Activated CD8-positive, alpha-beta T cell treated with anti-CD3 and anti-CD28 coated beads for 36 hours (primary cell): ENCODE measurements at regions not wholly inside any gene's neighbourhood (a gene's known extent, or its start where the extent isn't known, plus 50 kb on each side); places are given as distances from the start of the nearest gene placed in this dataset.
"Not testable (repeated sequence)": the region's sequence is repeated elsewhere in the genome, so short reads cannot be mapped to it uniquely, and the experiment has no call there.

Experiments used
- ATAC-seq: fragments of 200-7000 bp; cut with Tn5 transposase; one replicate; pipeline ENCODE4 v1.10.0; 2021; ENCODE audit warnings: mild to moderate bottlenecking, moderate library complexity
- CTCF ChIA-PET: fragments of 350-600 bp; sonication (Branson Sonifier 250); formaldehyde crosslinking; loops from one replicate; lab custom pipeline; 2021; ENCODE audit warnings: antibody characterized with exemption; lab: Charles Lee
- POLR2A ChIA-PET: fragments of 350-600 bp; sonication (Branson Sonifier 250); formaldehyde crosslinking; loops from one replicate; lab custom pipeline; 2021; ENCODE audit warnings: antibody characterized with exemption; lab: Charles Lee
- DNase-seq: peaks from one replicate; pipeline ENCODE4 v3.0.0-alpha.2; 2020
- H3K27ac Mint-ChIP-seq: one replicate; pipeline ENCODE4 v1.8.0; 2021; ENCODE audit warnings: mild to moderate bottlenecking, mixed read lengths
- H3K27me3 Mint-ChIP-seq: one replicate; pipeline ENCODE4 v1.8.0; 2021; ENCODE audit warnings: mixed read lengths
- H3K36me3 Mint-ChIP-seq: one replicate; pipeline ENCODE4 v1.8.0; 2021; ENCODE audit warnings: low read depth, mixed read lengths
- H3K4me1 Mint-ChIP-seq: one replicate; pipeline ENCODE4 v1.8.0; 2021; ENCODE audit warnings: low read depth, mixed read lengths
- H3K4me3 Mint-ChIP-seq: one replicate; pipeline ENCODE4 v1.8.0; 2021; ENCODE audit warnings: mild to moderate bottlenecking, moderate library complexity, mixed read lengths
- H3K9me3 Mint-ChIP-seq: one replicate; pipeline ENCODE4 v1.8.0; 2021; ENCODE audit warnings: mixed read lengths
- intact Hi-C: fragments of 100-400 bp; cut with micrococcal nuclease; formaldehyde crosslinking; loops from one replicate; pipeline ENCODE4 v1.10.0; 2022
- TF ChIP-seq, protein P1 (sequence below): fragments of 200-600 bp; IDR thresholded peaks from one replicate; pipeline ENCODE4 v1.8.0; 2022; ENCODE audit warnings: antibody characterized with exemption, mild to moderate bottlenecking

DNA sequence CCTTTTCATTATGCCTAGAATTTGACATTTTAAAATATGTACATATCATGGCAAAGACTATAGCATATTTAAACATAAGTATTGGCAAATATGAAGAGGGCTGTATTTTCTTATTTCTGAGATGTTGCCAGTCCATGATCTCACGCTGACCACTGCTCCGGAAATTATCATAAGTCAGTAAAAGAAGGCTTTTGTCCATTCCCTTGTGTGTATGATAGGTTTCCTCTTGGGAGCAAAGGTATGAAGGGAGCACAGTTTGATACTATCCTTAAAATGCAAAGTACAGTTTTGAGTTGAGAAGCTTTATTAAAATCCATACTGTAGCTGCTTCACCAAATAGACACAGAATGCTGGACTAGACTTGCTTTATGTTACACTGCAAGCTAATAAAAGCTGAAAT, 52.6 kb upstream of the AGA start:
- no peak for DNase-seq
- intact Hi-C loops, result no loop called here
- H3K4me3 Mint-ChIP-seq, result no peak overlapping the region
- no peak overlapping the region for H3K27ac Mint-ChIP-seq
- no peaks in the 10 kb centered on the region for H3K4me1 Mint-ChIP-seq
- ChIA-PET POLR2A (no interaction called here), CTCF (no interaction called here)
- no peak for ATAC-seq
- no peaks in the 10 kb centered on the region for H3K9me3 Mint-ChIP-seq
- TF ChIP-seq, protein P1, sequence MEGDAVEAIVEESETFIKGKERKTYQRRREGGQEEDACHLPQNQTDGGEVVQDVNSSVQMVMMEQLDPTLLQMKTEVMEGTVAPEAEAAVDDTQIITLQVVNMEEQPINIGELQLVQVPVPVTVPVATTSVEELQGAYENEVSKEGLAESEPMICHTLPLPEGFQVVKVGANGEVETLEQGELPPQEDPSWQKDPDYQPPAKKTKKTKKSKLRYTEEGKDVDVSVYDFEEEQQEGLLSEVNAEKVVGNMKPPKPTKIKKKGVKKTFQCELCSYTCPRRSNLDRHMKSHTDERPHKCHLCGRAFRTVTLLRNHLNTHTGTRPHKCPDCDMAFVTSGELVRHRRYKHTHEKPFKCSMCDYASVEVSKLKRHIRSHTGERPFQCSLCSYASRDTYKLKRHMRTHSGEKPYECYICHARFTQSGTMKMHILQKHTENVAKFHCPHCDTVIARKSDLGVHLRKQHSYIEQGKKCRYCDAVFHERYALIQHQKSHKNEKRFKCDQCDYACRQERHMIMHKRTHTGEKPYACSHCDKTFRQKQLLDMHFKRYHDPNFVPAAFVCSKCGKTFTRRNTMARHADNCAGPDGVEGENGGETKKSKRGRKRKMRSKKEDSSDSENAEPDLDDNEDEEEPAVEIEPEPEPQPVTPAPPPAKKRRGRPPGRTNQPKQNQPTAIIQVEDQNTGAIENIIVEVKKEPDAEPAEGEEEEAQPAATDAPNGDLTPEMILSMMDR, result no peak
- H3K36me3 Mint-ChIP-seq, result no peaks in the 10 kb centered on the region
- no peaks in the 10 kb centered on the region for H3K27me3 Mint-ChIP-seq

DNA sequence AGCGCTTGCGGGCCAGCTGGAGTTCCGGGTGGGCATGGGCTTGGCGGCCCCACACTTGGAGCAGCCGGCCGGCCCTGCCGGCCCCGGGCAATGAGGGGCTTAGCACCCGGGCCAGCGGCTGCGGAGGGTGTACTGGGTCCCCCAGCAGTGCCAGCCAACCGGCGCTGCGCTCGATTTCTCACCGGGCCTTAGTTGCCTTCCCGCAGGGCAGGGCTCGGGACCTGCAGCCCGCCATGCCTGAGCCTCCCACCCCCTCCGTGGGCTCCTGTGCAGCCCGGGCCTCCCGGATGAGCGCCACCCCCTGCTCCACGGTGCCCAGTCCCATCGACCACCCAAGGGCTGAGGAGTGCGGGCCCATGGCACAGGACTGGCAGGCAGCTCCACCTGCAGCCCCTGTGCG, 53.4 kb upstream of the AGA start:
- POLR2A ChIA-PET, H3K9me3 Mint-ChIP-seq, H3K4me1 Mint-ChIP-seq, ATAC-seq, H3K27ac Mint-ChIP-seq, CTCF ChIA-PET, H3K27me3 Mint-ChIP-seq, H3K36me3 Mint-ChIP-seq, H3K4me3 Mint-ChIP-seq, DNase-seq, intact Hi-C loops: not testable (repeated sequence)

DNA sequence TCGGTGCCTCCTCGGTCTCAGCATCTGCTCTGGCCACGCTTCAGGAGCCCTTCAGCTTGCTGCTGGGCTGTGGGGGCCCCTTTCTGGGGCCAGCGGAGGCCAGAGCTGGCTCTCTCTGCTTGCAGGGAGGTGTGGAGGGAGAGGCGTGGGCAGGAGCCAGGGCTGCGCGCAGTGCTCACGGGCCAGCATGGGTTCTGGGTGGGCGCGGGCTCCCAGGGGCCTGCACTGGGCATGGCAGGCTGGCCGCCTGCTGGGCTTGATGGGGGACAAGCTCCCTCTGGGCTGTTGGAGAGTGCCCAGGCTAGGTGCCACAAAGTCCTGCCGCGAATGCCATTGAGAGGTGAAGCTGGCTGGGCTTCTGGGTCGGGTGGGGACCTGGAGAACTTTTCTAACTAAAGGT, 57.3 kb upstream of the AGA start:
- H3K4me3 Mint-ChIP-seq, result no peak overlapping the region
- H3K4me1 Mint-ChIP-seq, result peaks cover 12% of the 10 kb centered on the region
- no peaks in the 10 kb centered on the region for H3K27me3 Mint-ChIP-seq
- TF ChIP-seq, protein P1, result no peak
- intact Hi-C loops, result no loop called here
- peaks cover 3% of the 10 kb centered on the region for H3K9me3 Mint-ChIP-seq
- ATAC-seq (no peak), DNase-seq (no peak)
- ChIA-PET CTCF (no interaction called here), POLR2A (no interaction called here)
- no peak overlapping the region for H3K27ac Mint-ChIP-seq
- H3K36me3 Mint-ChIP-seq, result peaks cover 3% of the 10 kb centered on the region

DNA sequence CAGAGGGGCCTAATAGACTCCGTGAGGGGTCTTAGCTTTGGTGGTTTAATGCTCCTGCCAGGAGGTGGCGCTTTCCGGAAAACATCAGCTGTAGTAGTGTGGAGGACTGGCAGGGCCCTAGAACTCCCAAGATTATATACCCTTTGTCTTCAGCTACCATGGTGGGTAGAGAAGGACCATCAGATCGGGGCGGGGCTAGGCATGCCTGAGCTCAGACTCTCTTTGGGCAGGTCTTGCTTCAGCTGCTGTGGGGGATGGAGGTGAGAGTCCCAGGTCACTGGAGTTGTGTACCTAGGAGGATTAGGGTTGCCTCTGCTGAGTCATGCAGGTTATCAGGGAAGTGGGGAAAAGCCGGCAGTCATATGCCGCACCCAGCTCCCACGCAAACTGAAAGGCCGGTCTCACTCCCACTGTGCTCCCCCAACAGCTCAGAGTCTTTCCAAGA, 63.0 kb upstream of the AGA start:
- ATAC-seq (no peak), DNase-seq (no peak)
- POLR2A ChIA-PET, result no interaction called here
- CTCF ChIA-PET, result no interaction called here
- Mint-ChIP-seq H3K4me1 (peaks cover 20% of the 10 kb centered on the region), H3K4me3 (no peak overlapping the region), H3K36me3 (peaks cover 3% of the 10 kb centered on the region), H3K9me3 (peaks cover 3% of the 10 kb centered on the region), H3K27ac (no peak overlapping the region), H3K27me3 (no peaks in the 10 kb centered on the region)
- TF ChIP-seq, protein P1, result no peak
- intact Hi-C loops, result no loop called here

DNA sequence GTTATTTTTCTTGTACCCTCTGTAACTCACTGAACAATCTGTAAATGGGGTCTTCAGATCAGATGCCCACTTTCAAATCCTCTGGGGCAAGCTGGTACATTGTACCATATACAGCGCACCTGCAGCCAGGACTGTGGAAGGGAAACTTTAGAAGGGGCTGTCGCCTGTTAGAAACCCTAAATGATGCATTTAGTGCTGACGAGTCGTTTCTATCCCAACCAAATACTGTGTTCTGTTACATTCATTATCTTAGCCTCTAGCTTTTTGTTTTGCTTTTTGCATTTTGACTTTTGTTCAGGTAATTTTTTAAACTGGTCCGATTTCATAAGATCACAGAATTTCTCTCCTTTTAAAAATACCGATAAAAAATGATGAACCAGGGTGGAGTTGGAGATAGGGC, 66.4 kb upstream of the AGA start:
- ATAC-seq (no peak), DNase-seq (no peak)
- no peak overlapping the region for H3K27ac Mint-ChIP-seq
- H3K36me3 Mint-ChIP-seq, result no peaks in the 10 kb centered on the region
- intact Hi-C loops, result no loop called here
- ChIA-PET POLR2A (no interaction called here), CTCF (interaction anchor here (0.6 kb wide), 1 partner anchor 29 kb away, joined by 3 read pairs; no protein-coding TSS in a partner anchor)
- H3K4me3 Mint-ChIP-seq, result no peak overlapping the region
- TF ChIP-seq, protein P1, result no peak
- no peaks in the 10 kb centered on the region for H3K27me3 Mint-ChIP-seq
- peaks cover 8% of the 10 kb centered on the region for H3K4me1 Mint-ChIP-seq
- no peaks in the 10 kb centered on the region for H3K9me3 Mint-ChIP-seq

DNA sequence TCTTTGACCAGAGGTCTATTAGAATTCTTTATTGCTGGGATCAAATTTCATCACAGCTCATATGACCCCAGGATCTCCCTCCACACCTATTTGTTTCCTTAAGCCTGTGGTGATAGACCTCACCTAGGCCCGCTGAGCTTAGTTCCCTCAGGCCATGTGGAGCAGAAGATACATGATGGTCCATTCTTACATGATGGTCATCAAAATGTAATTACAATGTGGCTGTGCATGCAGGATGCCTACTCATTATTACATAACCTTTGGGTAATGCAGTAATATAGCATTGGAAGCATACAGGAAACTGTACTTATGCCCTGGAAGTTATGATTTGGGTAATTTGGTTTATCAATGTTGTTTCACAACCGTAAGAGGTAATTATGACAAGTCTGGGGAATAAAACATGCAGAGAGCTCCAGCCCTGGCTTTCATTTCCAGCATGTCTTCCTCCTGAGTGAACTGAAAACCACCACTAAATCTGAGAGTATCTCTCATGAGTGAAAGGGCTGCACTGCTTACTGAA, 67.0 kb upstream of the AGA start:
- Mint-ChIP-seq H3K36me3 (no peaks in the 10 kb centered on the region), H3K27me3 (no peaks in the 10 kb centered on the region), H3K9me3 (no peaks in the 10 kb centered on the region), H3K4me3 (no peak overlapping the region), H3K27ac (no peak overlapping the region), H3K4me1 (peaks cover 8% of the 10 kb centered on the region)
- TF ChIP-seq, protein P1, result no peak
- ChIA-PET CTCF (no interaction called here), POLR2A (no interaction called here)
- ATAC-seq (no peak), DNase-seq (no peak)
- intact Hi-C loops, result no loop called here
